ENCODE measurements at regions not wholly inside any gene's neighbourhood (a gene's known extent, or its start where the extent isn't known, plus 50 kb on each side); places are given as distances from the start of the nearest gene placed in this dataset.
"Not testable (repeated sequence)": the region's sequence is repeated elsewhere in the genome, so short reads cannot be mapped to it uniquely, and the experiment has no call there.

GRCh38 chr11:135011313-135011712 is 599.3 kb upstream of the B3GAT1 start:
- DNase-seq (ENCODE audit: low read depth): not testable (repeated sequence)

- DNase-seq (ENCODE audit: low read depth): no peak
Measured at GRCh38 chr11:135009125-135009524, 597.1 kb upstream of the B3GAT1 start.

- no peak for DNase-seq (ENCODE audit: low read depth)
Measured at GRCh38 chr11:135008412-135008811, 596.4 kb upstream of the B3GAT1 start.

- no peak for DNase-seq (ENCODE audit: low read depth)
Measured at GRCh38 chr11:135008001-135008405, 596.0 kb upstream of the B3GAT1 start.

GRCh38 chr11:135006800-135007199 is 594.8 kb upstream of the B3GAT1 start:
- no peak for DNase-seq (ENCODE audit: low read depth)

GRCh38 chr11:135004495-135004894 is 592.5 kb upstream of the B3GAT1 start:
- no peak for DNase-seq (ENCODE audit: low read depth)

- no peak for DNase-seq (ENCODE audit: low read depth)
Measured at GRCh38 chr11:135002236-135002635, 590.2 kb upstream of the B3GAT1 start.

GRCh38 chr11:135001581-135001980 is 589.5 kb upstream of the B3GAT1 start:
- no peak for DNase-seq (ENCODE audit: low read depth)

- DNase-seq (ENCODE audit: low read depth): not testable (repeated sequence)
Measured at GRCh38 chr11:135001065-135001464, 589.0 kb upstream of the B3GAT1 start.

GRCh38 chr11:134999590-134999989 is 587.5 kb upstream of the B3GAT1 start:
- no peak for DNase-seq (ENCODE audit: low read depth)

- no peak for DNase-seq (ENCODE audit: low read depth)
Measured at GRCh38 chr11:134997652-134998320, 585.7 kb upstream of the B3GAT1 start.

GRCh38 chr11:134995741-134996140 is 583.7 kb upstream of the B3GAT1 start:
- no peak for DNase-seq (ENCODE audit: low read depth)

GRCh38 chr11:134994431-134994830 is 582.4 kb upstream of the B3GAT1 start:
- no peak for DNase-seq (ENCODE audit: low read depth)

- DNase-seq (ENCODE audit: low read depth): no peak
Measured at GRCh38 chr11:134993691-134994243, 581.7 kb upstream of the B3GAT1 start.

- no peak for DNase-seq (ENCODE audit: low read depth)
Measured at GRCh38 chr11:134992981-134993380, 580.9 kb upstream of the B3GAT1 start.

- no peak for DNase-seq (ENCODE audit: low read depth)
Measured at GRCh38 chr11:134988495-134988894, 576.5 kb upstream of the B3GAT1 start.

- no peak for DNase-seq (ENCODE audit: low read depth)
Measured at GRCh38 chr11:134987822-134988221, 575.8 kb upstream of the B3GAT1 start.

GRCh38 chr11:134987223-134987768 is 575.3 kb upstream of the B3GAT1 start:
- no peak for DNase-seq (ENCODE audit: low read depth)

GRCh38 chr11:134984421-134984820 is 572.4 kb upstream of the B3GAT1 start:
- DNase-seq (ENCODE audit: low read depth): no peak

- not testable (repeated sequence) for DNase-seq (ENCODE audit: low read depth)
Measured at GRCh38 chr11:134982432-134982831, 570.4 kb upstream of the B3GAT1 start.

- DNase-seq (ENCODE audit: low read depth): no peak
Measured at GRCh38 chr11:134981835-134982234, 569.8 kb upstream of the B3GAT1 start.

GRCh38 chr11:134980819-134981710 is 569.0 kb upstream of the B3GAT1 start:
- DNase-seq (ENCODE audit: low read depth): no peak

- DNase-seq (ENCODE audit: low read depth): not testable (repeated sequence)
Measured at GRCh38 chr11:134979089-134979457, 567.0 kb upstream of the B3GAT1 start.
